Pancreas (tissue), 10 donors: ENCODE measurements at regions not wholly inside any gene's neighbourhood (a gene's known extent, or its start where the extent isn't known, plus 50 kb on each side); places are given as distances from the start of the nearest gene placed in this dataset.

Experiments used
- ATAC-seq, 4 donors: fragments of 200-7000 bp; cut with Tn5 transposase; one replicate each; pipeline versions ENCODE4 v1.8.0 to v1.9.1; 2020; ENCODE audit warnings: mild to moderate bottlenecking in 4 of 4, moderate library complexity in 4 of 4
- DNase-seq, 6 donors: peaks; one replicate each; pipeline ENCODE4 v3.0.0-alpha.2; 2020
- FAIRE-seq: peaks from 2 replicates; lab custom pipeline; 2012; peaks lifted over from hg19 to GRCh38; lab: Jason Lieb, UNC
- H3K27ac ChIP-seq, 4 donors: fragments of 200-600 bp; sonication (generic); 1 replicate in 3 of 4; 2 replicates in 1 of 4; pipeline versions ENCODE4 v1.5.0 to v1.8.0; 2020
- H3K27me3 ChIP-seq, 4 donors: fragments of 200-600 bp; one replicate each; pipeline ENCODE4 v1.8.0; 2021
- H3K36me3 ChIP-seq, 3 donors: fragments of 200-600 bp; sonication (generic) in 1 of 3; one replicate each; pipeline versions ENCODE4 v1.5.0 to v1.8.0; 2020 to 2021
- H3K4me1 ChIP-seq, 3 donors: fragments of 200-600 bp; one replicate each; pipeline ENCODE4 v1.8.0; 2021
- H3K4me3 ChIP-seq, 4 donors: fragments of 200-600 bp; sonication (generic) in 2 of 4; one replicate each; pipeline versions ENCODE4 v1.5.0 to v1.8.0; 2020 to 2021
- H3K9me3 ChIP-seq, 4 donors: fragments of 200-600 bp; one replicate each; pipeline ENCODE4 v1.8.0; 2021
- WGBS, 2 donors: extraction: QIAGEN DNeasy Blood & Tissue Kit; methylation state at CpG; one replicate each; pipeline ENCODE4 v1.1.7; 2013; 5-methylcytosine and 5-hydroxymethylcytosine counted together
- intact Hi-C, 3 donors: fragments of 100-400 bp; cut with DNase I; formaldehyde crosslinking; loops; one replicate each; pipeline versions ENCODE4 v1.11.1 to v1.14.2; 2022
- TF ChIP-seq, protein P1 (sequence below), 4 donors: fragments of 200-600 bp; sonication (generic) in 3 of 4; IDR thresholded peaks; one replicate each; pipeline versions ENCODE4 v1.5.0 to v1.8.0; 2021; ENCODE audit warnings: antibody characterized with exemption in 4 of 4
- donor health status: healthy with polysubstance abuse.
- donor health status: DM: no; HTN: no; CAD: no; lungs with moderate emphysema.
- donor health status: DM: no; HTN: no; CAD: no.
- donor health status: control.
- donor health status: control.
- donor health status: Bipolar disorder and iron deficiency.
- donor health status: DM: yes; HTN: yes; CAD: no.
- donor health status: DM: no; HTN: no; CAD: no.
- donor health status: DM: no; HTN: no; CAD: no.
- donor health status: DM: yes; HTN: yes; CAD: no.

DNA sequence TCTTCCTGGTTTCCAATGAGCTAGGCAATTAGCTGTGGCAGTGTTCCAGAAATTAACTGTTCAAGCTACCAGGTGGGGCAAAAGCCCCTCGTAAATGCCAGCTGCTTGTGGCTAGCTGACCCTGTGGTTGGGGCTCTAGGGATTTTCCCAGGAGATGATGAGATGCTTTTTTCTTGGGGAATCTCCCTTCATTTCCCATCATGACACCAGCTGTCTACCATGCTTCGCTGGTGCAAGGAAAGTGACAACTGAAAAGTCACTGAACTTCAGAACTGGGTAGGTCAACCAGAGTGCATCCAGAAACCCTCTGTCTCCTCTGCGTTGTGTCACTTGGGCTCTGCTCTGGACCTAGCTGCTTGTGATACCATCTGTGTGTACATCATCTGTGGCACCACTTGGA lies 386.5 kb upstream of the DCC start:
- FAIRE-seq: no peak
- ATAC-seq: no peak
- no peak overlapping the region for H3K4me3 ChIP-seq
- intact Hi-C loops: no loop called here
- 57 to 67% methylated on average over 3 of the region's 3 CpGs for WGBS, 2 donors
- no peaks in the 10 kb centered on the region for H3K36me3 ChIP-seq
- TF ChIP-seq, protein P1, sequence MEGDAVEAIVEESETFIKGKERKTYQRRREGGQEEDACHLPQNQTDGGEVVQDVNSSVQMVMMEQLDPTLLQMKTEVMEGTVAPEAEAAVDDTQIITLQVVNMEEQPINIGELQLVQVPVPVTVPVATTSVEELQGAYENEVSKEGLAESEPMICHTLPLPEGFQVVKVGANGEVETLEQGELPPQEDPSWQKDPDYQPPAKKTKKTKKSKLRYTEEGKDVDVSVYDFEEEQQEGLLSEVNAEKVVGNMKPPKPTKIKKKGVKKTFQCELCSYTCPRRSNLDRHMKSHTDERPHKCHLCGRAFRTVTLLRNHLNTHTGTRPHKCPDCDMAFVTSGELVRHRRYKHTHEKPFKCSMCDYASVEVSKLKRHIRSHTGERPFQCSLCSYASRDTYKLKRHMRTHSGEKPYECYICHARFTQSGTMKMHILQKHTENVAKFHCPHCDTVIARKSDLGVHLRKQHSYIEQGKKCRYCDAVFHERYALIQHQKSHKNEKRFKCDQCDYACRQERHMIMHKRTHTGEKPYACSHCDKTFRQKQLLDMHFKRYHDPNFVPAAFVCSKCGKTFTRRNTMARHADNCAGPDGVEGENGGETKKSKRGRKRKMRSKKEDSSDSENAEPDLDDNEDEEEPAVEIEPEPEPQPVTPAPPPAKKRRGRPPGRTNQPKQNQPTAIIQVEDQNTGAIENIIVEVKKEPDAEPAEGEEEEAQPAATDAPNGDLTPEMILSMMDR (IDR thresholded peaks at IDR 0.05): no peak
- no peaks in the 10 kb centered on the region for H3K27me3 ChIP-seq
- no peaks in the 10 kb centered on the region for H3K4me1 ChIP-seq
- H3K9me3 ChIP-seq: no peaks in the 10 kb centered on the region
- no peak overlapping the region for H3K27ac ChIP-seq
- no peak for DNase-seq

DNA sequence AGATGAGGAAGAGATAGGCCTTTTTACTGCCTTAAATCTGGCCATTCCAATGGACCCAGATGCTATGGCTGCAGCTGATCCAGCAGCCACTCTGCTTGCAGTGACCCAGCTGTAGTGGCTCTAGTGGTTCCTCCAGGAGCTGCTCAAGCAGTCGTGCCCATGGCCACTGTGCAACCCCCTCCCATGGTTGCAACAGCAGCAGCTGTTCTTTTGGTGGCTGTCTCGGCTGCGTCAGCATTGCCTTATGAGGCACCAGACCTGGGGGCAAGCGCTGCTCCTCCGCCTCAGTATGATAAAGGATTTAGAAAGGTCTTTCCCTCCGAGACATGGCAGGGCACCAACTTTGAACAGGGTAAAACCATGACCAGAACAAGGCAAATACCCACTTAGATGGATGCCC lies 384.9 kb upstream of the DCC start:
- TF ChIP-seq, protein P1 (IDR thresholded peaks at IDR 0.05): no peak
- Histone ChIP-seq H3K36me3 (no peaks in the 10 kb centered on the region), H3K4me3 (no peak overlapping the region), H3K27ac (no peak overlapping the region), H3K9me3 (no peaks in the 10 kb centered on the region), H3K27me3 (no peaks in the 10 kb centered on the region), H3K4me1 (no peaks in the 10 kb centered on the region)
- DNase-seq (peak in 1 of 6 donors; percentile 30), ATAC-seq (no peak), FAIRE-seq (no peak)
- 66 to 79% methylated on average over 6 of the region's 6 CpGs for WGBS, 2 donors
- intact Hi-C loops: no loop called here

DNA sequence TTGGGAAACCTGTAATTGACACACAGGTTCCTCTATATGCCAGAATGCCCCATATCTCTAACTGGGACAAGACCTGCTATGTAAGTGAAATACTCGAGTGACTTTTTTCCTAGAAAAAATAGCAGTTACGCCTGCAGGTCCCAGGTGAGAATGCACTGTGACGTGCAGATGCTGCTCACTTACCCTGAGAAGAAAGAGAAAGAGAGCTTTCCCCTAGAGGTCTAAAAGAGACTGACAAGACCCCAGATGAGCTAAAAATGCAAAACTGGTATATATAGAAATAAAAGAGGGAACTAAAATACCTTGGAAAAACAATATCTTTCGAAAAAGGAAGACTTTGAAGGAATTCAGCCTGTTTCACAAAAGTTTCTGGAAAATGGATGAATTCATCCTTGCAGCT lies 383.0 kb upstream of the DCC start:
- H3K27me3 ChIP-seq: no peaks in the 10 kb centered on the region
- no peak for DNase-seq
- H3K4me3 ChIP-seq: no peak overlapping the region
- H3K9me3 ChIP-seq: no peaks in the 10 kb centered on the region
- ATAC-seq: no peak
- intact Hi-C loops: no loop called here
- WGBS, 2 donors: 60 to 71% methylated on average over 4 of the region's 4 CpGs
- H3K27ac ChIP-seq: no peak overlapping the region
- H3K4me1 ChIP-seq: no peaks in the 10 kb centered on the region
- TF ChIP-seq, protein P1 (IDR thresholded peaks at IDR 0.05): no peak
- no peak for FAIRE-seq
- no peaks in the 10 kb centered on the region for H3K36me3 ChIP-seq

DNA sequence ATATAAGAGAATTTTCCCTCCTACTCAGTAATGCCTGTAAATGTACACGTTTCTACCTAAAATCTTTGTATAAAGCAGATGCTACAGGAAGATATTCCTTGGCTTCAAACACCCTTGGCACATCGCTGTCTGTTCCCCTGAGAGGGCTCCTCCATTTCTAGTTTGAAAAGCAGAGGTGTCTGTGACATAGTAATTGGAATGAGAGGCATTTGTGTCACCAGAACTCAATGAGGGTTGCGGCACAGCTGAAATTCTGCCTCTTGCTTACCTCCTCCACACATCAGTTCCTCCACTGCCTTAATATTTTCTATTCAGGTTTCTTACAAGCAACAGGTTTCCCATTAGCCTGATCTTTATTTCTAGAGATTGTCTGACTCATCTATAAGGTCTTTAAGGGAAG lies 359.9 kb upstream of the DCC start:
- ATAC-seq: no peak
- no peak for FAIRE-seq
- Histone ChIP-seq H3K9me3 (no peaks in the 10 kb centered on the region), H3K4me3 (no peak overlapping the region), H3K27ac (no peak overlapping the region), H3K4me1 (no peaks in the 10 kb centered on the region), H3K27me3 (no peaks in the 10 kb centered on the region), H3K36me3 (no peaks in the 10 kb centered on the region)
- intact Hi-C loops: no loop called here
- 61 to 65% methylated on average over 3 of the region's 3 CpGs for WGBS, 2 donors
- DNase-seq: no peak
- TF ChIP-seq, protein P1 (IDR thresholded peaks at IDR 0.05): no peak

DNA sequence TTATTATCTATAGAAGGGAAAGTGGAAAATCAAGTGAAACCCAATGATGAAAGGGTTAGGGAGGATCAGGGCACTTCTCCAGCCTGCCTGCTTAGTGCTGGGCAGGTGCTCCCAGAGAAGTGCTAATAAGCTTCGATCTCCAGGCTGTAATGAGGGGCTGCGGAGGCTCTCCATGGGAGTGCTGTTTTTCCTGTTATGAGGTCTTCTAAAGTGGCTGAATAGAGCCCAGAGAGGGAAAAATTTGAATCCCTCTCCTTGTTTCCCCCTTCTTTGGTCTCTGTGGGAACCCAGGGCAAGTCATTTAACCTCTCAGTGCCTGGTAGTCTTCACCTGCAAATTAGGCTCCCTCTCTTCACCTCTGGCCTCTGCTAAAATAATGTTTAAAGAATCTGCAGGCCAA lies 351.7 kb upstream of the DCC start:
- Histone ChIP-seq H3K27me3 (no peaks in the 10 kb centered on the region), H3K4me3 (no peak overlapping the region), H3K4me1 (no peaks in the 10 kb centered on the region), H3K36me3 (no peaks in the 10 kb centered on the region), H3K27ac (no peak overlapping the region), H3K9me3 (no peaks in the 10 kb centered on the region)
- DNase-seq (no peak), ATAC-seq (no peak), FAIRE-seq (no peak)
- intact Hi-C loops: no loop called here
- TF ChIP-seq, protein P1 (IDR thresholded peaks at IDR 0.05): no peak
- 31 to 34% methylated on average over 2 of the region's 2 CpGs for WGBS, 2 donors
